T-helper 1 cell (primary cell): ENCODE measurements at regions not wholly inside any gene's neighbourhood (a gene's known extent, or its start where the extent isn't known, plus 50 kb on each side); places are given as distances from the start of the nearest gene placed in this dataset.

ENCODE experiments used
- DNase-seq, 5 donors: peaks; one replicate each; pipeline ENCODE4 v3.0.0-alpha.2; 2012 to 2020

DNA sequence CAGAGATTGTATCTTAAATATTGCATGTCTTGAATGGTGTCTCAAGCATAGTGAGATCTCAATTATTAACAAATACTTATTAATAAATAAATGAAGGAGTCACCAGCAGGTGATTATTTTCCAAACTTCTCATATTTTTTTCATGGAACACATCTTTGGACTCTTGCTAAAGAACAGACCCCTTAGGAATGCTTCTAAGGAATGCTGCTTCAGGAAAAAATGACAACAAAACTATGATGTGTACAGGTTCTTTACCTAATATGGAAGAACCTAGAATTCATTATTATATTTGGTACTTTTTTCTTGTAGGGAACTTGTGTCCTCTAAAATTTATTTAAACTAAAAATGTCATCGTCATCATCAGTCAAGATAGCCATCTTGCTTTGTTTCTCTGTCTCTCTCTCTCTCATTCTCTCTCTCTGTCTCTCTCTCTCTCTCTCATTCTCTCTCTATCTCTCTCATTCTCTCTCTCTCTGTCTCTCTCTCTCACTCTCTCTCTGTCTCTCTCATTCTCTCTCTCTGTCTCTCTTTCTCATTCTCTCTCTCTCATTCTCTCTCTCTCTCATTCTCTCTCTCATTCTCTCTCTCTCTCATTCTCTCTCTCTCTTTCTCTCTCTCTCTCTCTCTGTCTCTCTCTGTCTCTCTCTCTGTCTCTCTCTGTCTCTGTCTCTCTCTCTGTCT, 63.0 kb upstream of the ETS2 start:
- DNase-seq = no peak

DNA sequence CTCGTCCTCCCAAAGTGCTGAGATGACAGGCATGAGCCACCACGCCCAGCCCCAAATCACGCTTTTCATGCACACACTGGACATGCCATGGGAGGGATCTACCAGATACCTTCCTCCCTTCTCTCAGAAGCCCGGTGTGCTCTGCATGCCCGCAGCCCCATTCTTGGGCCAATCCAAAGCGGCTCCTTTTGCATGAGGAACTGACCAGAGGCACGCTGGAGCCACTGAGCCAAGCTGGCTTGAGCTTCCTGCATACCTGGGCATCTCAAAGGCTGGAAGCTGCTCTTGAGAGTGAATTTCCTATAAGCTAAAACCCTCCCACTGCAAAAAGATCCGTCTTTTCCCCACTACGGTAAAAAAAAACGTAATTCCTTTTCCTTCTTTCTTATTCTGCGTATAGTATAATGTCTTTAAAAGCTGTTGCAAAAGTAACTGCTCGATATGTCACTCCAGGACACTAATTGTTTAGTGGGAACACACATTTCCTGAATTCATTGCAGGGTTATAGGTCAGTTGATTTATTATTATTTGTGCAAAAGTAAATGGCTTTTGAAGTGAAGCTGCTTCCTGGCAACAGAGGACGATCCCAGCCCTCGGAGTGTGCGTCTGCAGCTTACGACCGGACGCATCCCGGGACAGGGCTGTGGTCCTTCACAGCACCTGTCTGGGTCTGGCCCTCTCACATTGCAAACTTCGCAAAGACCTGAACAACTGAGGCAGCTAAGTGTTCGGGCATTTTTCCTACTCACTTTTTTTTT, 61.8 kb upstream of the ETS2 start:
- DNase-seq = no peak

DNA sequence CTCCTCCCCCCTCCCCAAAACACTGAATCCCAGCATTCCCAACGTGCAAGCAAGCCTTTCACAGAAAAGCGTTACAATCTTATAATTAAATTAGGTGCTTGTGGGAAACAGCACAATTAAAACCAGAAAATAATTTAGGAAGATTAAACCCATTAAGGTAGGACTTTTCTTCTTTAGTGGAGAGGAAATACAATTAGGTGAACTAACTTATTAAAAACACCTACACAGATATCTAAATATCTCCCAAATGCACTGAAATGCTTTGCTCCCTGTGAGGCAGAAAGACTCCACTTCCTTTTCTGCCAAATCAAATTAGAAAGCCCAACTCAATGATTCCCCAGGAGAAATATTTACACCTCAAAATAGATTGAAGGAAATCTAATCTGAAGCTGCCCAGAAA, 60.9 kb upstream of the ETS2 start:
- no peak for DNase-seq

DNA sequence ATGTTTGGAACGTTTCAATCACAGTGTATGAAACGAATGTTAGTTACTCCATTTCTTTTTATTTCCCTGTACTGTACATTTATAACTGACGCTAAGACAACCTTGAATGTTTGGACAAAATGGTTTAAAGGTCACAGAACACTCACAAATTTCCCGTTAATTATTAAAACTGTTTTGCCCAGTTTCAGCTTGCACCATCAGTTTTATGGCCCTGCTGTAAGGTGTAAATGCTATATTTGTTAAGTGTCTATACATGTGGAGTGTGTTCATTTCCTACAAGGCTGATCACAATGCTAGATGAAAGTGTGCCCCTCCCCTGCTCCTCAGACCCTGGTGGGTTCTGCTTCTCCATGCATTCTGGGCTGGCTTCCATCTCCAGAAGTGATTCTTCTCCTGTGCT, 57.9 kb upstream of the ETS2 start:
- no peak for DNase-seq

DNA sequence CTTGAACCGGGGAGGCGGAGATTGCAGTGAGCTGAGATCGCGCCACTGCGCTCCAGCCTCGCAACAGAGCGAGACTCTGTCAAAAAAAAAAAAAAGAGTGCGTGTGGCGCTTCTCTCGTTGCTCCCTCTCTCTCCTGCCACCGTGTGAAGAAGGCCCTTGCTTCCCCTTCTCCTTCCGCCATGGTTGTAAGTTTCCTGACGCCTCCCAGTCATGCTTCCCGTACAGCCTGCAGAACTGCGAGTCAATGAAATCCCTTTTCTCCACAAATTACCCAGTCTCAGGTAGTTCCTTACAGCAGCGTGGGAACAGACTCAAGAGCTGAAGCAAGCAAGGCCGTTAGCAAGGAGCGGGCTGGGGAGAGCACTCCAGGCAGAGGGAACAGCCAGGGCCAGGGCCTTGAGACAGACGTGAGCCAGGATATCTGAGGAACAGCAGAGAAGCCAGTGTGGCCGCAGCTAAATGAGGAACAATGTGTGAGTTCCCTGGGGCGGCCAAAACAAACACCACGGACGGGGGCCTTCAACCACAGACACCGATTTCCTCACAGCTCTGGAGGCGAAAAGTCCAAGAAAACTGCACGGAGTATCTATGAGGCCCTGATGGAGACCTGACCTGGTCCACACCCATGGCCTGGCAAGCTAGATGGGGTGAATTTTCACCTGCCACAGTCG, 54.2 kb upstream of the ETS2 start:
- no peak for DNase-seq

DNA sequence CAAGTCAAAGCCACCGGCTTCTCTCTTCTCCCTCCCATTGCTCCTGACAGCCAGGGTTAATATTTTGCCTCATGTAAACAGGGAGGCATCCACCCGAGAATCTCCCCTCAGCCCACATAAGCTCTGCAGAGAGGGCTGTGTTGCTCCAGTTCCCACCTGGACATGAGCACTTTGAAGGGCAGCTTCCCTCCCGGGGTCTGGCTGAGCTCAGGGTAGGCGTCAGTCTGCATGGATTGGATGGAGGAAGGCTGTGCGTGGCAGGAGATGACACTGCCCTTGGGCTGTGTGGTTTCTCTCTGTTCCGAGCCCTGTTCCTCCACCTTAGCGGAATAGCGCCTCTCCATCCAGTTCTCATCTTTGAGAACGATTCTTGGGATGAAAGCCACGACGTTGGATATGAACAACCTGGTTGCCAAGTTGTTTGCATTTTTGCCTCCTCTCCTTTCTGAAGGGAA, 53.7 kb upstream of the ETS2 start:
- no peak for DNase-seq

DNA sequence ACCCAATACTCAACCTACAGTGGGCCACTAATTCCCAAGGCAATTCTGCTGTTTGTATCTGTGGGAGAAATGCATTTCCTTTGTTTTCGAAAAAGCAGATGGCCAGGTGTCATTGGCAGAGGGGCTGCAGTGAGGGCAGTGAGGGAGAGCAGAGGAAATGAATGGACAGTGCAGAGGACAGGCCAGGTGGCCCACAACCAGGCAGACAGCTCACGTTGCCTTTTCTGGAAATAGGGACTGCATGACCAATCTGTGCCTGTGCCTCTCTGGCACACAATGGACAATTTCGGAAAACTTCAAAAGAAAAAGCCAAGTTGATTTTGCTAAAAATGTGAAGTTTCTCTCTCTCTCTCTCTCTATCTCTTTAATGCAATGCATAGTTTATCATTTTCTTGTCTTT, 52.6 kb upstream of the ETS2 start:
- DNase-seq = no peak

DNA sequence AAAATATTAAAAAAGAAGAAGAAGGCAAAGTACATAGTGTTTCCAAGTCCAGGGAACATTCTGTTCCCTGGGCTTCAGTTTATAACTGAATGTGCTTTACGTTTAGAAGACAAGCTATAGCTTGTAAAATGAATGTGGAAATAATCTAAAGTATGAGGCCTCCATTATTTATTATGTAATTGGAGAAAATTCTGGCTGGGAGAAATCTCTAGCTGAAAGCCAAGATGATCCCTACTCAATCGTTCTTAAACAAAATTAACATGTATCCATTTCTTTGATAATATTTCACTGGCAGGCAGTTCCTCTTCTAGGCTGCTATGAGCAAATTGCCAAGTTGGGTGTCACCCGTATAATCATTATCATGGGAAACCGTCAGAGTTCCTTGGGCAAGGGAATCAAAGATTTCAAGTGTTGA, 52.2 kb upstream of the ETS2 start:
- no peak for DNase-seq
